ENCODE measurements at regions not wholly inside any gene's neighbourhood (a gene's known extent, or its start where the extent isn't known, plus 50 kb on each side); places are given as distances from the start of the nearest gene placed in this dataset.

DNA sequence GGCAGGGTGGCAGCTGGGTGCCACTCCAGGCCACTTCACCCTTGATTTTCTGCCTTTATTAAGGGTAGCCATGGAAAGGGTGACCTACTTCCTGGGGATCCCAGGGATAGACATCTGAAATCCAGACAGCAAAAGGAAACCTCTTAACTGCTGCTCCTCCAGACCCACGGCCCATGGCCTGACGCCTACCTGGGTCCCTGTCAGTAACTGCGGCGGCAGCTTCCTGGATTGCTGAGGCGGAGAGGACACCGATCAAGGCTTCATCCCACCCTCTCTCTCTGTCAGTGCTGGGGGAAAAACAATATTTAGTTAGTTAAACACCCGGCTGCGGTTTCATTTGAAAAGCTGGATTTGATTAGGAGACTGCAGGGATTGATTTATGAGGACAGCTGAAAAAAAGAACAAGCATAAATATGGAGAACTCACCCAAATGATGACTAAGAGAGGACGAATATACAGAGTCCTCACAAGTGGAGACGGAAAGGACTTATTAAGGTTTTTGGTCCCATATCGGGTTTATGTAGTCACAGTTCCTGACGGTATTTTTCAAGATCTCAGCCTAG lies 158.7 kb upstream of the KLF4 start:
- DNase-seq = no peak

- no peak for DNase-seq
Measured at GRCh38 chr9:107647611-107648010, 158.0 kb upstream of the KLF4 start.

- no peak for DNase-seq
Measured at GRCh38 chr9:107647141-107647540, 157.6 kb upstream of the KLF4 start.

DNA sequence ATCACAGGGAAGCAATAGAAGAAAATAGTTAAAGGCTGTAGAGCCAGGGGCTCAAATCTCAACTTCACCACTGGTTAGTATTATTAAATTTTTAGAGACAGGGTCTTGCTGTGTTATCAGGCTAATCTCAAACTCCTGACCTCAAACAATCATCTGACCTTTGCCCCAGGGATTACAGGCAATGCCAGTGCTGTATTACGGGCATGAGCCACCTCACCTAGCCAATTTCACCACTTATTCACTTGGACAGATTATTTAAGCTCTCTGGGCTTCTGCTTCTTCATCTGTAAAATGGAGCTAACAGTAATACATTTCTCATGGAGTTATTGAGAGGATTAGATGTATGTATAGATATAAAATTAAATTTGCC lies 155.9 kb upstream of the KLF4 start:
- DNase-seq = no peak

GRCh38 chr9:107644733-107645463 lies 155.3 kb upstream of the KLF4 start:
- DNase-seq = no peak

GRCh38 chr9:107639426-107639825 lies 149.9 kb upstream of the KLF4 start:
- DNase-seq = peak; percentile 36

DNA sequence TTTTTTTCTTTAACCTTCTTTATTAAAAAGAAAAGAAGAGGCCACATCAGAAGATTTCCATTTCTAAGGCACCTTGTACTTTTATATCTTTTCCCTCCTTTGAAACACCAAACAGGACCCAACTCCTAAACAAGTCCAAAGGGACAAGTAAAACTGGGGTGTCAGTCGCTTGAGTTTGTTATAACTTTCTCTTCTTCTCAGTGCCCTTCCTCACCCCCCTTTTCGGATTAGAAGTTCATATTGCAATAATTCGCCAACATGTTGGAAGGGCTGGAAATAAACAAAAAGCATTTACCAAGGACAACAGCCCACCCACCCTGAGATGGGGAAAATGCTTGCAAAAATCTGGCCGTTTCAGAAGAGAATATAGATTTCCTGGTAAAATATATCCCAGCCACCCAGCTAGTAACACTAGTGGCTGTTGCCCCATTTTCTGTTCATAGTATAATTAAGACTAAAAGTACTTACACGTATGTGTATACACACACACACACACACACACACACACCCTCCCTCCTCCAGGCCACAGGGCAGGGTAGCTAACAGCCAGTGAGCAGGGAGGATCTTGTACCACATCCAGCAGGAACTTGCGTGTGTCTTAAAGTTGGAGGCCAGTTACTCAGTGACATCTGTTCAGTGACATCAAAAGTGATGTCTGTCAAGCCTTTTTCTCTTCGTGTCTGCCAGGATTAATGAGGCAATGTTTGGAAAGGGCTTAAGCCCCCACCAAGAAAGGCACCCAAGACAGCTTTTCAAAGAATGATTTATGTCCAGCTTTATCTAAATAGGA lies 149.1 kb upstream of the KLF4 start:
- DNase-seq = no peak

GRCh38 chr9:107637421-107638420 lies 148.2 kb upstream of the KLF4 start:
- DNase-seq = no peak

DNA sequence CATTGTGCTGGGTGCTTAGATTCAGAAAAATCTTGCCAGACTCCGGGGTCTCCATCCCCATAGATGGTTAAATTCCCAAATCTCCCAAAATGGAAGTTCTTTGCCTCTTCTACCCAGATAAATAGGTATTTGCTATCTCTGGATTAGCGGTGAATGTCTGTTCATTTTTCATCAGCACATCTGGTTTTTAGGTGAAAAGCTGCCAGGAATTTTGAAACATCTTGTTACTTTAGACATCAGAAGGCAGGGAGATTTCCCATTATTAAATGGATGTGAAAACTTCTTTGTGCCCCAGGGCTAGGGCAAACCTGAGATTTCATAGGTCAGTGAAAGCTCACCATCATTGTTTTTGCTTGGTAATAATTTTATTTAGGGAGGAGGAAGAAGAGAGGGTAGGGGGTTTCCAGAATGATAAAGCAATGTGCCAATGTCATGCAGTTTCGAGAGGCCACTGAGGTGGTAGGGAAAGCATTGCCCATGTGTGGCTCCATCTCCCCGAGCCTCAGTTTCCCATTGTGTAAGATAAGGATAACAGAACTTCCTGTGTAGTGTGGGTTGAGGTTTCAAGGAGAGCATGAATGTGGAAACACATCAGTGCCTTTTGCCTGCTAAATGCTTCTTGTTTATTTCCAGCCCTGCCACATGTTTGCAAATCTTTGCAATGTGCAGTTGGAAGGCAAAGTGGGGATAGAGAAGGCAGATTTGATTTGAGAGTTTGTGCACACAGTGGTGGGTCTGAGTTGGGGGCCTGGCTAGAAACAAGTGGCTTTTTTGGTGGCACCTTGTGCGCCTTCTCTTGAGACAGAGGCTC lies 147.2 kb upstream of the KLF4 start:
- DNase-seq = no peak

DNA sequence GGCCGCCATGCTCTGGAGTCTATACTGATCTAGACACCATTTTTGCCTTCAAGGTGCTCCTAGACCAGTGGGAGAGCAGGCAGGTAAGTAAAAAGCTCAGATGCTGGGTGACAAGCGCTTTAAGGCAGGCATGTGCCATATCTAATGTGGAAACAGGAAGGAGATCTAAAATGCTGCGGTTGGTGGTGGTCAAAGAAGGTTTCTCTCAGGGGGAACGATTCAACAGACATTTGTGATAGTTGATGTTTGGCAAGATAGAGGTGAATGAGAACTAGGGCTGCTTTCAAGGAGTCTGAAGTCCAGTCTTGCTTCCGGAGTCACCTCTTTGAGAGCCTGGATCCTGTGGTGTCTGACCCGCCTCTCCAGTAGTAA lies 146.2 kb upstream of the KLF4 start:
- DNase-seq = no peak

- DNase-seq = no peak
Measured at GRCh38 chr9:107635101-107635802, 145.7 kb upstream of the KLF4 start.

GRCh38 chr9:107633406-107633805 lies 143.8 kb upstream of the KLF4 start:
- DNase-seq = no peak

GRCh38 chr9:107632661-107633060 lies 143.1 kb upstream of the KLF4 start:
- DNase-seq = no peak

DNA sequence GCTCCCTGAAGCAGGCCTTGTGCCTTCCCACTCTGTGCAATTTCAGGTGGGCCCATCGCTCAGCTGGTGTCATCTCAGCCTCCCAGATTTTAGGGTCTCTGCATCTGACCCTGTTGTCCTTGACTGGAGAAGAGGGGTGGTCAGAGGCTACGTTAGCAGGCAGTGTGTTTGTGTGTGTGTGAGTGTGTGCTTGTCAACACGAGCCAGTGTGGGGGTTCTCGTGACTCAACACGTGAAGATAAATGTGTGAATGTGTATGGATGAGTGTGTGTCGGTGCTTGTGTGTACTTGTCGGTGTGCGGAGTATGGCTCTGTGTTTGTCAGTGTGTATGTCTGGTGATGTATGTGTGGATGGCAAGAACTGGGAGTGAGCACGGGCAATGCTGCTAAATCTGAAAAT lies 142.6 kb upstream of the KLF4 start:
- DNase-seq = no peak

GRCh38 chr9:107631788-107632187 lies 142.2 kb upstream of the KLF4 start:
- DNase-seq = no peak

DNA sequence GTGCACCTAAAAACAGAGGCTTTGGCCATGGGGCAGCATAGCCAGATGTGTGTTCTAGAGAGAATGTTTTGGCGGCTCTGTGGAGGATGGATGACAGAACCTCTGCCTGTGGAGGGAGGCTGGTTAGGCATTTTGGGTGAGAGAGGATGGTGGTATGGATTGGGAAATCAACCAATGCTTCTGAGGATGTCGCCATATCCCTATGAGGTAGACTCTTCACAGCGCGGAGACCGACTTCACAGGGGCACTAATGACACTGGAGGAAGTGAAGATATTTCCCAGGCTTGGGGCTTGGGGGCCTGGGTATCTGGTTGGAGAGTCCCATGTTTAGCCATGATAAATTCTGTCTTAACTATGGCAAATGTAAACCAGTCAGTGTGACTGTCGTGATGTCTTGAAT lies 140.6 kb upstream of the KLF4 start:
- DNase-seq = no peak

GRCh38 chr9:107628444-107628843 lies 138.9 kb upstream of the KLF4 start:
- DNase-seq = no peak

GRCh38 chr9:107627781-107628180 lies 138.2 kb upstream of the KLF4 start:
- DNase-seq = no peak

DNA sequence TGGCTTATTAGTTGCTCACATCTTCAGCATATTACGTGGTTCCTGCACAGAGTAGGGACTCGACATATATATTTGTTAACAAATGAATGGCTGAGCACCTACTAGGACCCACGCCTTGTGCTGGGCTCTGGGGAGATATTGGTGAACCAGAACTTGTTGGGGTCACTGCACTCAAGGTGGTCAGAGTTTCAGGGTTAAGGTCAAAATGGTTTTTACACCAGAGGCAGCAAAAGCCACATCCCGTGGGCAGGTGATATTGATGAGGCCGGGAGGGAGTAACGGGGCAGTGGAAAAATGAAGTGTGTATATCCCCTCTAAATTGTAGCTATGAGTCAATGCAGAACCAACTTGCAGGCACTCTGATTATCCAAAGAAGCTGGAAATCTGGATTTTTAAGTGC lies 136.5 kb upstream of the KLF4 start:
- DNase-seq = no peak

- DNase-seq = no peak
Measured at GRCh38 chr9:107625383-107625984, 135.9 kb upstream of the KLF4 start.
